Nucleus accumbens (tissue), 56 donors: ENCODE measurements at regions not wholly inside any gene's neighbourhood (a gene's known extent, or its start where the extent isn't known, plus 50 kb on each side); places are given as distances from the start of the nearest gene placed in this dataset.
"Not testable (repeated sequence)": the region's sequence is repeated elsewhere in the genome, so short reads cannot be mapped to it uniquely, and the experiment has no call there.

Experiments
- DNase-seq, 56 donors: peaks; one replicate each; lab custom pipeline; 2025; lab: John Stamatoyannopoulos, UW

DNA sequence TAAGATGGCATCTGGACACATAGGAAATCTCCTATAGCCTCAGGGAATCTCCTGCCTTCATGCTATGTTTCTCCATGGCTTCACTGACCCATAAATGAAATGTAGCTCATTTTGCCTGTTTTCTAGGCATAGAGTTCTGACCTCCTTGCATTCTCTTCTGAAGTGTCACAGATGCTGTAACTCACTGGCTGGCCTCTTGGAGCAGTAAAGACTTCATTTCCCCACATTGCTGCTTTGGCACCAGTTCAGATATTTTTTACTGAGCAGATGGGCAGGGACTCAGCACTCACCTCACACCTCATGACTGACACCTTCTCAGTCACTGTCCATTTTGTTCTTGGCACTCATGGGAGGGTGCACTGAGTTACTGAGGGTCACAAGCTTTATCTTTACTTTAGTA, 286.7 kb upstream of the TGFBR2 start:
- DNase-seq: no peak

DNA sequence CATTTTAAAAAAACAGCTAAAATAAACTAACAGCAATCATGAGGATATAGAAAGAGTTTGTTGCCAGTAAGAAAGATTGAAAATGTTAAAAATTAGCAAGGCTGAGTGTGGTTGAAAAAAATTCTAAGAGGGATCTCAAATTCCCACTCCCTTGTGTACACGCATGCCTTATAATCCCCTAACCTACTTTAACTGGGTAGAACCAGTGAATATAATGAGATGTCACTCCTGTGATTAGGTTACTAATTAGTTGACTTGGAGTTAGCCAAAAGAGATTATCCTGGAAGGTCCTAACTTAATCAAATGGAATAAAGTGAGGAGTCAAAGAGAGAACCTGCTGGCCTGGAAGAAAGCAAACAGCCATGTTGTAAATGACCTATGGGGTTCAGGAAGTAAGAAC, 286.0 kb upstream of the TGFBR2 start:
- no peak for DNase-seq

GRCh38 chr3:30321065-30321464, 285.3 kb upstream of the TGFBR2 start:
- no peak for DNase-seq

DNA sequence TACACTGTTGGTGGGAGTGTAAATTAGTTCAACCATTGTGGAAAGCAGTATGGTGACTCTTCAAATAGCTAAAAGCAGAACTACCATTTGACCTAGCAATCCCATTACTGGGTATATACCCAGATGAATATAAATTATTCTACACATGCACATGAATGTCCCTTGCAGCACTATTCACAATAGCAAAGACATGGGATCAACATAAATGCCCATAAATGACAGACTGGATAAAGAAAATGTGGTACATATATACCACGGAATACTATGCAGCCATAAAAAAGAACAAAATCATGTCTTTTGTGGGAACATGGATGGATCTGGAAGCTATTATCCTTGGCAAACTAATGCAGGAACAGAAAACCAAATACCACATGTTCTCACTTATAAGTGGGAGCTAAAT, 282.8 kb upstream of the TGFBR2 start:
- not testable (repeated sequence) for DNase-seq

- DNase-seq: no peak
These were observed 281.8 kb upstream of the TGFBR2 start for GRCh38 chr3:30324587-30324986.

DNA sequence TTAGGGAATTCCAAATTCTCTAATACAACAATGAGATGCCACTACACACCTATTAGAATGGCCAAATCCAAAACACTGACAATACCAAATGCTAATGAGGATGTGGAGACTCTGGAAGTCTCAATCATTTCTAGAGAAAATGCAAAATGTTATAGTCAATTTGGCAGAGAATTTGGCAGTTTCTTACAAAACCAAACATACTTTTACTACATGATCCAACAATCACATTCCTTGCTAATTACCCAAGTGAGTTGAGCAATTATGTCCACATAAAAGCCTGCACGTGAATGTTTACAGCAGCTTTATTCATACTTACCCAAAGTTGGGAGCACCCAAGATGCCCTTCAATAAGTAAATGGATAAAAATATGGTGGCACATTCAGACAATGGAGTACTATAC, 278.4 kb upstream of the TGFBR2 start:
- DNase-seq: not testable (repeated sequence)

GRCh38 chr3:30328935-30329334, 277.5 kb upstream of the TGFBR2 start:
- DNase-seq: not testable (repeated sequence)

- DNase-seq: no peak
These were observed 274.9 kb upstream of the TGFBR2 start for GRCh38 chr3:30331519-30331918.

DNA sequence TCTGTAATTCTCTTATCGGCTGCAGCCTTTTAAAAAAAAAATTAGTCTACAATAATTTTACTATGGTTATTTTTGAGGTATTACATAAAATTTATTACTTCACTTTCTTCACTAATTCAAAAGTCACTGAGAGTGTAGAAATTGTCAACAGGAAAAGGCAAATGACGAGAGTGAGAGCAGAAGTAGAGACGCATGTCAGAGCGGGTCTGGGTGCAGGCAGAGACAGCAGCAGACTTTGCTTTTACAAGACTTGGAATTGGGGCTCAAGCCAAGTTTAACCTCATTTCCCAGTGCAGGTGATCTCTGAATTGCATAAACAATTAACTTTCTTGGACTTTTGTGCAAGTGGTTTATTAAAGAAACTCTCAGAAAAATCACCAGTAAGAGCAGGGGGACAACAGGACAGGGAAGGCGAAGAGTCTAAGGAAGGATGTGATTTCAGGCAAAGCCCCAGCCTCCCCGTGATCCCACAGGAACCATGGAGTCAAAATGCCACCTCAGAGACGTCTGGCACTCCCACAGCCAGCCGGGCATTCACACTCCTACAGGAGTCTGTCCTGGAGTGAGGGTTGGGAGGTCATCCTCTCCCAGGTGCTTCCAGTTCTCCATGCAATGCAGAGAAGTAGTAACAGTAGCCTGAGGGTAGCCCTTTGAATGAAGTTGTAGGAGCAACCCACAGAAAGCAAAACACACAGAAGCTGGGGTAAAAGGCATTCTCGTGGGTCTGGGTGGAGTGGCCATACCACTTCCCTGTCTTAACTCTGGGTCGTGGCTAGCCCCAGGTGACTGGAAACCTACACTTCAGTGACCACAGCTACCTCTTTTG, 274.0 kb upstream of the TGFBR2 start:
- no peak for DNase-seq

- DNase-seq: no peak
These were observed 273.3 kb upstream of the TGFBR2 start for GRCh38 chr3:30333143-30333542.

DNA sequence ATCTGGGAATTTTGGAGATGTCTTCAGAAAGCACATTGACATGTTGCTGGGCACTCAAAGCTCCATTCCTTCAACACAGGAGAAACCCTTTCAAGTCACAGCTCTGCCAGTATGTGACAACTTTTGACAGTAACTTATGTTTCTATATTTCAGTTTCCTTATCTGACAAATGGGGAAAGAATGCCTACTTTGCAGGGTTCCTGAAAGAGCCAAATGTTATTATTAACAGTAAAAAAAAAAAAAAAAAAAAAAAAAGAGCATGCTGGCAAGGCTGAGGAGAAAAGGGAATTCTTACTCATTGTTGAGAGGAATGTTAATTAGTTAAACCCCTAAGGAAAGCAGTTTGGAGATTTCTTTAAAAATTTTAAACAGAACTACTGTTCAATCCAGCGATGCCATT, 272.5 kb upstream of the TGFBR2 start:
- no peak for DNase-seq

- no peak for DNase-seq
These were observed 265.9 kb upstream of the TGFBR2 start for GRCh38 chr3:30340500-30340899.

DNA sequence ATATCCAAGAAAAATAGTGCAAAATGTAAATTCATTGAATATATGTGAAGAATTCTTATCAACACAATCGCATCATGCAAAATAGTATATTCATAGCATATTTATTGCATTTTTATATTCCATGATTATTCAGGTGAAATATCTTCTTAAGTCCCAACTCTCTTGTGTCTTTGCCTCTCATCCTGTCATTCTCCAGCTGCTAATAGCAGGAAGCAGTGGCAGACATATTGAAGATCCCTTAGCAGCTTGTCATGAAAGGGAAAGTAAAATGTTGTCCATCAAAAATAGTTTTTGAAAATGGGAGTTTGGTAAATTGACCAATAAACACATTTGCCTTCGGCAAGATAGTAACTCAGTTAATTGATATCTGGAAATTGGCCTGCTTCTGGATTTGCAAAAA, 265.3 kb upstream of the TGFBR2 start:
- no peak for DNase-seq

DNA sequence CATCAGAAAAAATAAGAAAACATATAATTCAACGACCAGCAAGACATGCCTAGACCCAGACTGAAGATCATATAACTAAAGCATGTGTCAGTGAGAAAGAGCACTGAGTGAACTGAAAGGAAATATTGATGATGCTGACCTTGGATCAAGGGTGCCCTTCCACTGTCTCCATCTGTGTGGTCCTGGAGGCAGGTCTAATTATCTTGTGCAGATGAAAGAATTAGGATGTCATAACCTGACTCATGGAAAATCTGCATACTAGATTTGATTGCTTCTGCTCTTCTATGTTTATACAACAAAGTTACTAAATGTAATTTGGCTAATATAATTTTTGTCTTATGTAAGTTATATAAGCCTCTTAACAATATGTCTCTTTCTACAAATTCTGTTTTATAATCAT, 264.6 kb upstream of the TGFBR2 start:
- DNase-seq: no peak

DNA sequence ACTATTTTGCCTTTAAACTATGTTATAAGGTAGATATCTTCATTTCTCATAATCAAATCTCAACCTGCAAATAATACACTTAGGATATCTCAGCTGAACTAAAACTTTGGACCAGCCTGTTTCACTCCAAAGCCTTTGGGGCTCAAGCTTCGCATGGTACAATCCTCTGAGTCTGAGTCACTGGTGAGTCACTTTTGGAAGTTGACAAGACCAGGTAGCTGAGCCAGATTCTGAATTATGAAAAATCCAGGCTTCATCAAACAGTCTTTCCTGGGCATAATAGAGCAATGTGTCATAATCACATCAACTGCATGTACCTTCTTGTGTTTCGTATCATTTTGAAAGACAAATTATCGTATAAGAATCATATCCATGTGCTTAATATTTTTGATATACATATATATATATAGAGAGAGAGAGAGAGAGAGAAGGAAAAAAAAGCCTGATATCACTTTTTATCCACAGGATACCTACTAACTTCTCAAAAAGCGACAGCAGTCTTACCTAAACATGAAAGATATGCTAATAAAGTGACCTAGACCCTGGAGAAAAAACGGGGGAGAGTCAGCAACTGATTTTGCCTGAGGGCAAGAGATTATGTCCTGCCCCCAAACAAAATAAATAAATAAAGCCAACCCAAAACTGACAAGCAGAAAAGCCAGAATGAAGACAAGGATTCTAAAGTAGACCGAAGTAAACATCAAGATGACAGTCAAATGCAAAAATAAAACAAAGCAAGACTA, 263.9 kb upstream of the TGFBR2 start:
- DNase-seq: peak in 4 of 56 donors; percentile 4 to 22 (median 8)

- DNase-seq: no peak
These were observed 263.2 kb upstream of the TGFBR2 start for GRCh38 chr3:30343067-30343831.

DNA sequence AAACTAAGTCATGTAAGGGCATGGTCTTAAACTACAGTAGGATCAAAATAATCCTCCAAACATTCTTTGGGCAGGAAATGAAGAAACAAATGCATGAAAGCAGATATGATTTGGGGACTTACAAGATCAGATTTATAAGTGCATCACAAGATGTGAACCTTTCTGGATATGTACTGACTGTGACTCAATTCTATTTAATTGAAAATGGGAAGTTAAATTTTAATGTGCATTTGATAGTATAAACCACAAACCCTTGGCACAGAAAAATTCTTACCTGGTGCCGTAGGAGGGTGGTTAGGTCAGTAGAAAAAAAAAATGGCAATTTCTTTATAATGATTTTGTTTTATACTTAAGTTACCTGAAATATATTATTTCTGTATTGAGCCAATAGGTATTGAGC, 262.5 kb upstream of the TGFBR2 start:
- DNase-seq: no peak

DNA sequence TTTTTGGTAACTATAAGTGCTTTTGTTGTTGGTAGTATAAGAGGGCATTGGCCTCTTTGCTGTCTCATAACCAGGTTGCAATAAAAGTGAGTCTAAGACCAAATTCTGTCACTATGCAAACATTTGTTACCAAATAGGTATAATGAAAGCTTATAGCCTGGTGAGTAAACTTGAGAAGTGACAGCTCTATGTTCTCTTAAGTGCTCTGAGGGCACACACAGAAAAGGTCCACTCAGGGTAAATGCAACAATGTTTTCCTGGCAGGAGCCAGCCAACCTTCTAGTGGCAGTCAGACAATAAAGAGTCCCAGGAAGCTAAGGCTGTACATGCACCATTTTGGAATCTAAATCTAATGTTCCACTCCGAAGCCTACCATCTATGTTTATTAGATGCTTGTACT, 262.1 kb upstream of the TGFBR2 start:
- no peak for DNase-seq

- no peak for DNase-seq
These were observed 259.5 kb upstream of the TGFBR2 start for GRCh38 chr3:30346933-30347320.

DNA sequence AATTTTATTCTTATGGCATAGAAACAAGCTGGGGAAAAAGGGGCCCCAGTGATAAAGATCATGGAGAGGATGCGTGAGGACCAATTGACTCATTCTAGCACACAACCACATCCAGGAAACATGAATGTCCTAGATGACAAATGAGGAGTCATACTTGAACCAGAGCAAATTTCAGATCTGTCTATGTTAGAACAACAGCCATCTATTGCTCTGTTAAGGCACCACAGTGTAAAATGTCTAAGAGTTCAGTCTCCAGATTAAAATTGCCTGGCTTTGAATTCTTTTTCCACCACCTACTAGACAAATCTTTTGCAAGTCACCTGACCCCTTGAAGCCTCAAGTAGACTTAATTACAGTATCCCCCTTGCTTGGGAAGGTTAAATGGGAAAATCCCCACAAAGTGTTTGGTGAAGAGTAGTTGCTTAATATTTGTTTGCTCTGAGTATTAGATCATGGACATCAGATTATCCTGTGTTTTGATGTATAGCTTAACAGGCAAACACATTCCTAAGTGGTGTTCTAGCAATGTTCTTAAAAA, 258.7 kb upstream of the TGFBR2 start:
- DNase-seq: no peak

- no peak for DNase-seq
These were observed 256.9 kb upstream of the TGFBR2 start for GRCh38 chr3:30349507-30349906.
